ENCODE measurements at regions not wholly inside any gene's neighbourhood (a gene's known extent, or its start where the extent isn't known, plus 50 kb on each side); places are given as distances from the start of the nearest gene placed in this dataset.

GRCh38 chr2:144925886-144926285 is 406.0 kb upstream of the ZEB2 start:
- Histone ChIP-seq H3K27ac (replicated peaks) (no peak overlapping the region), H3K4me3 (replicated peaks; ENCODE audit: insufficient read depth, low read length) (no peak overlapping the region), H3K27me3 (ENCODE audit: insufficient read depth, poor library complexity, severe bottlenecking) (no peaks in the 10 kb centered on the region)
- DNase-seq (ENCODE audit: low read depth in 1 of 2, low spot score in 1 of 2) = no peak
- TF ChIP-seq POLR2AphosphoS5 (IDR thresholded peaks at IDR 0.05; ENCODE audit: low read depth) (no peak), GABPA (IDR thresholded peaks at IDR 0.05; ENCODE audit: low read depth) (no peak), REST (IDR thresholded peaks at IDR 0.05; ENCODE audit: insufficient replicate concordance, low read depth) (no peak), SPI1 (IDR thresholded peaks at IDR 0.05; ENCODE audit: borderline replicate concordance, low read depth) (no peak), CTCF (IDR thresholded peaks at IDR 0.05; ENCODE audit: insufficient read depth, low read length) (no peak)

- TF ChIP-seq SPI1 (IDR thresholded peaks at IDR 0.05; ENCODE audit: borderline replicate concordance, low read depth) = no peak
- DNase-seq (ENCODE audit: low read depth in 1 of 2, low spot score in 1 of 2) = no peak
- Histone ChIP-seq H3K4me3 (replicated peaks; ENCODE audit: insufficient read depth, low read length) (no peak overlapping the region), H3K27ac (replicated peaks) (no peak overlapping the region), H3K27me3 (ENCODE audit: insufficient read depth, poor library complexity, severe bottlenecking) (no peaks in the 10 kb centered on the region)
Observed at GRCh38 chr2:144924827-144925226, 404.9 kb upstream of the ZEB2 start.

GRCh38 chr2:144922519-144922918 is 402.6 kb upstream of the ZEB2 start:
- no peak overlapping the region for H3K27ac ChIP-seq (replicated peaks)
- H3K4me3 ChIP-seq (replicated peaks; ENCODE audit: insufficient read depth, low read length) = no peak overlapping the region
- no peaks in the 10 kb centered on the region for H3K27me3 ChIP-seq (ENCODE audit: insufficient read depth, poor library complexity, severe bottlenecking)
- no peak for TF ChIP-seq POLR2AphosphoS5 (IDR thresholded peaks at IDR 0.05; ENCODE audit: low read depth)
- no peak for TF ChIP-seq REST (IDR thresholded peaks at IDR 0.05; ENCODE audit: insufficient replicate concordance, low read depth)
- TF ChIP-seq GABPA (IDR thresholded peaks at IDR 0.05; ENCODE audit: low read depth) = no peak
- no peak for TF ChIP-seq CTCF (IDR thresholded peaks at IDR 0.05; ENCODE audit: insufficient read depth, low read length)
- no peak for TF ChIP-seq SPI1 (IDR thresholded peaks at IDR 0.05; ENCODE audit: borderline replicate concordance, low read depth)
- no peak for DNase-seq (ENCODE audit: low read depth in 1 of 2, low spot score in 1 of 2)

GRCh38 chr2:144920755-144921530 is 401.0 kb upstream of the ZEB2 start:
- H3K27ac ChIP-seq (replicated peaks) = no peak overlapping the region
- H3K27me3 ChIP-seq (ENCODE audit: insufficient read depth, poor library complexity, severe bottlenecking) = no peaks in the 10 kb centered on the region
- no peak for TF ChIP-seq GABPA (IDR thresholded peaks at IDR 0.05; ENCODE audit: low read depth)
- TF ChIP-seq REST (IDR thresholded peaks at IDR 0.05; ENCODE audit: insufficient replicate concordance, low read depth) = no peak
- no peak for TF ChIP-seq SPI1 (IDR thresholded peaks at IDR 0.05; ENCODE audit: borderline replicate concordance, low read depth)
- no peak for TF ChIP-seq POLR2AphosphoS5 (IDR thresholded peaks at IDR 0.05; ENCODE audit: low read depth)
- no peak for TF ChIP-seq CTCF (IDR thresholded peaks at IDR 0.05; ENCODE audit: insufficient read depth, low read length)
- DNase-seq (ENCODE audit: low read depth in 1 of 2, low spot score in 1 of 2) = no peak
- no peak overlapping the region for H3K4me3 ChIP-seq (replicated peaks; ENCODE audit: insufficient read depth, low read length)

Measured in HL-60 (cell line).